Activated CD8-positive, alpha-beta memory T cell treated with anti-CD3 and anti-CD28 coated beads, Interleukin-2, amount 50 U/mL, for 48 hours (primary cell): ENCODE measurements at regions not wholly inside any gene's neighbourhood (a gene's known extent, or its start where the extent isn't known, plus 50 kb on each side); places are given as distances from the start of the nearest gene placed in this dataset.
"Not testable (repeated sequence)": the region's sequence is repeated elsewhere in the genome, so short reads cannot be mapped to it uniquely, and the experiment has no call there.

Experiments used
- DNase-seq: peaks from one replicate; pipeline ENCODE4 v3.0.0-alpha.2; 2020

DNA sequence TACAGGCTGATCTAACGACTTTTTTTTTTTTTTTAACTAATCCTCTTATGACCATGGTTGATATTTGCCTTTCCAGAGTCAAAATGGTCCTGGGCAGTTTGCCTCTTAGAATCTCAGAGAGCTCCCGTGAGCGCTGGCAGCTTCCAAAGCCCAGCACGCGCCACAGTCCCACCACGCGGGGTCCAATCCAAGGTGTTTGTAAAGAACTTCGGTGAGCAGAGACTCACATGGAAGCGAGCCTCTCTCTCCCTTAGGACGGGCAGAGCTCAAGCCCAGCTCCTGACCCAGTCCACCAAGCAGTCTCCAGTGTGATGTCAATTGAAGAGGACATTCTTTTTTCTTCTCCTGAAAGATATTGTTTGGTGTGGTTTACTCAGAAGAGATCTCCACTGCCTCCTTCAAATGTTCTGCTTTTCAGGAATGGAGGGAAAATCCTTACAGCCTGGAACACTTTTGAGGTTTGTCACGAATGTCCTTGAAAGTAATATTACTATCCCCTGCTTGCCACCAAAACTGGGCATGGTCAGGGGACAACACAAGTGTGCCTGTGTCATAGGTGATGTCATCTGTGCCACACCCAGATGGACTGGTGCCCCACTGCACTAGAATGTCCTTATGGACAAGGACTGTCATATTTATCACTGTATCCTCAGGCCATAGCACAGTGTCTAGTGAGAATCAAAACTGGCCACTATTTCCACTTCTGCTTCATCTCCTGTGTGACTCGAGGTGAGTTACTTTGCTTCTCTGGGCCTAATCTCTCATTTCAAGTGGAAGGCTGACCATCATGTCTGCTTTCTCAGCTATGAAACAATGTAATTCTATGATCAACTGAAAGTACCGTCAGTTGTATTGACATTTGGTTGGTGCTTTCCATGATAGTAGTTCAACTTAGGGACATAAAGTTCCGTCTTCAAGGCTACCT lies 97.4 kb upstream of the EDEM3 start:
- DNase-seq = no peak

DNA sequence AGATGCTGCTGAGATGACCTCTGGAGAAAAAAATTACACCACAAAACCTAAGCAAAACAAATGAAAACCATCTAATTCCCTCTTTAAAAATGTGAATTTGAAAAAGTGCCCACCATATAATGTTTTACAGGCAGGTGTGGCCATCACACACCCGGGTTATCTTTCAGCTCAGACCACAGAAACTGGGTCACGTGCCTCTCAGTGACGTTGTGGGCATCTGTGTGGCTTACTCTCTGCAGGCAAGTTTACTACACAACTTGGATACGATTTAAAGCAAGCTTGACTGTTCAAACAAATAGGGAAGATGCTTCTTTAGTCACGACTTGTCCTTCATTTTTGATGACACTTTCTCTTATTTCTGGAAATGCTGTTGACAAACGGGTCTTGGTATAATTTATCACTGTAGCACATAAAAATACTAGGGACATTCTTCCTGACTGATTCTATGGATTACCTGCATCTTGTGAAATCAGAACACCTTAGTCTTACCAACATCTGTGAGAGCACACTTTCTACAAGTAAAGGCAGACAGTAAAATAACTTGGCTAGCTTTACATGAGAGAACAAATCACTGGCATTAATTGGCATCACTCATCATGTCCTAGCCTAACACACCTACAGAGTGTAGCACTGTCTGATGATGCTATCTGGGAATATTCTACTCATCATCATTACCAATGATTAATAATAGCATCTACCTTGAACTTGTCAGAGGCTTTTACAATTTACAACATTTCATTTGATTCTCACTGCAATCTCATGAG lies 89.3 kb upstream of the EDEM3 start:
- DNase-seq = peak; percentile 65

DNA sequence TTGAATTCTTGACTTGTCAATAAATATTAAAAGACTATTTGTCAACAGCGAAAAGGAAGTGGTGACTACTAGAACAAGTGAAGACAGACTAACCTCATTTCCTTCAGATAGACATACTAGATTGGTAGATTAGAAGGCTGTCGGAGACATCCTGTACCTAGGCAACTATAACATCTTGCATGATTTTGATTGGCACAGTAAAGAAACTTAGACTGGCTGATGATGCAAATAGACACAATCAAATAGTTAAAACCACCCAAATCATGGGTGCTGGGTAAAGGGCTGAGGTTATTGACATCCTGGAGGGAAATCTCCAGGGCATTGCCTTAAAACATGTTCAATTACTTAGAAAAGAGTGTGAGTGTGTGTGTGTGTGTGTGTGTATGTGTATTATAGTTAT lies 85.9 kb upstream of the EDEM3 start:
- no peak for DNase-seq

DNA sequence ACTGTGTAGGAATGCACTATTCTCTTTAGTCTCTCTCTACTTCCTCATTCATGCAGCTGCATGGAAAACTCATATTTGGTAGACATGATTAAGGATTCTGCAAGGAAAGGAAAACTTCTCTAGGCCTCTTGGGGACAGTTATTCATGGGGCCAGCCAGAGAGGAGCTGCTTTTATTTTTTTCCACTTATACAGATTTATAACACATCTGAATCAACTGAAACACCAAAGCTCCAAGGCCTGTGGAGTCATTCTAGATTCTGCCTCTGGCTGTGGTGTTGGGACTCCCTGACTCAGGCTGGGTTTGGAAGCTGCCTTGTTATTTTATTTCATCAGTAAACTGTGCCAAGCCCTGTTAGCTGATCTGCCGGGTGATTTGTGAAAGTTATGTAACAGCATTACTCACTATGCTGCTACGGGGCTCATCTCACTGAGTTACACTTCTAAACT lies 83.9 kb upstream of the EDEM3 start:
- DNase-seq = no peak

DNA sequence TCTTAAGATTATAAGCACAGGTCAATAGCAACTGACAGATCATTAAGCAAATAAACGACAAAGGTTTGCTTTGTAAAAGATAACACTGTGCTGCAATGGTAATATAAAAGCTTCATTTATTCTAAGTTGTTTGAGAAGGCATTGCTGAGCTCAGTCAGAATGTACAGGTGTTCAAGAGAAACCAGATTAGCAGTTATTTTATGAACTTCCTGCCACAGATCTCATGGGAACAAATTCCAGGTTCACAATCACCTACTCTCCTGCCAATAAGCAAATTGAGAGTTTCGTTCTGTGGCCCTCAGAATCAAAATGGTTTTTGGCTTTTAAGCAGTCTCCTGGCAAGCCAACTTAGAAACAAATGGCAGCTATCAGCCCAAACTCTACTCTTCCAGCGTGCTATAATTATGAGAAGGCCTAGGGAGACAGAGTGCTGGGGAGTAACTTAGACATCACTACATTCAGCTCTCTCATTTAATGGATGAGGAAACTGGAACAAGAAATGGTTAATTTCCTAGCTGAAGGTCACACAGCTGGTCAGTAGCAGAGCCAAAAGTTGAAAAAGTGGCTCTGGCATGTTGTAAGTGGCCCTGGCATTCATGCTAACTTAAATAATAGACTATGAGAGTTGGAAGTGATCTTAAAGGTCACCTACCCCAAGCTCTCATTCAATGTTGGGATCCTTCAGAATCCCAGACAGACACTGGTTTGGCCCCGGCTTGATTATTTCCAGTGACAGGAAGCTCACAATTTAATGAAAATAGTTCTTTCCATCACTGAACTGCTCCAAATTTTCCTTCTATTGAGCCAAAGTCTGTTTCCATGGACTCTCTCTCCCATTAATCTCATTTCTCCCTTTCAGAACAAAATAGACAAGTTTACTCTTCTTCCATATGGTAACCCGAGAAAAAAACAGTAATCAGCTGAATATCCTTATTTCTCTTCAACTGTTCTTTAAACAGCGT lies 82.6 kb upstream of the EDEM3 start:
- no peak for DNase-seq

DNA sequence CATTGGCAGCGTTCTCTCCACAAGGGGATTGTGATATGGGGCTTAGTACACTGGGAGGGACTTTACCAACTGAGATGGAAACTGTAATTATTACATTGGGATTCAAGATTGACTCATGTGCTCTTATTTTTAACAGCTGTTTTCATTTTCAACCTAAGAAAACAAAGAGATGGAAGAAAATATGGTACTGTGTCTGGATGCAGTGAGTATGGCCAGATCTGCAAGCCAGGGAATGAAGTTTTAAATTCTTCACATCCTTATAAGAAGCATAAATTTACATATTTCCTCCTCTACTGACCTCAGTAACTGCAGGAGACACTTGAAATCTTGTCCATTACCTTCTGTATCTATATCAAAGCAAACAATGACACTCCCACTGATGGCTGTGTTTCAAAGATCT lies 81.5 kb upstream of the EDEM3 start:
- DNase-seq = no peak

DNA sequence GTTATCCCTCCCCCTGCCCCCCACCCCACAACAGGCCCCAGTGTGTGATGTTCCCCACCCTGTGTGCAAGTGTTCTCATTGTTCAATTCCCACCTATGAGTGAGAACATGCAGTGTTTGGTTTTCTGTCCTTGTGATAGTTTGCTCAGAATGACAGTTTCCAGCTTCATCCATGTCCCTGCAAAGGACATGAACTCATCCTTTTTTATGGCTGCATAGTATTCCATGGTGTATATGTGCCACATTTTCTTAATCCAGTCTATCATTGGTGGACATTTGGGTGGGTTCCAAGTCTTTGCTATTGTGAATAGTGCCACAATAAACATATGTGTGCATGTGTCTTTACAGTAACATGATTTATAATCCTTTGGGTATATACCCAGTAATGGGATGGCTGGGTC lies 79.3 kb upstream of the EDEM3 start:
- DNase-seq = not testable (repeated sequence)

DNA sequence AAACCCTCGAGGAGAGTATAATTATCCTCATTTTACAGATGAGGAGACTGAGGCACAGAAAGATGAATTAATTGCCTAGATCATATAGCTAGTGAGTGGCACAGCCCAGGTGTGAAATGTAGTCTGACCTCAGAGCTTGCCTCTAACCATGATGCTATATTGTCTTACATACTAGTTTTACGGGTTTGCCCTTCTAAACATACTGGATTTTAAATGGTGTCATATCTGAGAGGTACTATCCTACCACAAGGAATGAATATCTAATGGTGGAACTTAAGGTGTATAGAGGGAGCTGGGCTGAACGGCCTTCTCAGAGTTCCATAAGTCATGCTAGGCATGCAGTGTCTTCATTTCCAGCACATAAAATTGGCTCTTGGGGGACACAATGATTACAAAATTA lies 77.9 kb upstream of the EDEM3 start:
- no peak for DNase-seq

DNA sequence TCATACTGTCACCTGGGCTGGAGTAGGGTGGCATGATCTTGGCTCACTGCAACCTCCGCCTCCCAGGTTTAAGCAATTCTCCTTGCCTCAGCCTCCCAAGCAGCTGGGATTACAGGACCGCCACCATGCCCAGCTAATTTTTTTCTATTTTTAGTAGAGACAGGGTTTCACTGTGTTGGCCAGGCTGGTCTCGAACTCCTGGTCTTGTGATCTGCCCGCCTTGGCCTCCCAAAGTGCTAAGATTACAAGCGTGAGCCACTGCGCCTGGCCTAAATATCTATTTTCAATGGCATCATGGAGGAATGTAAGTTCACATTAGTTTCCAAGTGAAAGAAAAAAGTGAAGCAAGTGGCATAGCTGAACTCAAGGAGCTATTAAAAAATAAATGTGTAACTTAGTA lies 74.8 kb upstream of the EDEM3 start:
- not testable (repeated sequence) for DNase-seq

DNA sequence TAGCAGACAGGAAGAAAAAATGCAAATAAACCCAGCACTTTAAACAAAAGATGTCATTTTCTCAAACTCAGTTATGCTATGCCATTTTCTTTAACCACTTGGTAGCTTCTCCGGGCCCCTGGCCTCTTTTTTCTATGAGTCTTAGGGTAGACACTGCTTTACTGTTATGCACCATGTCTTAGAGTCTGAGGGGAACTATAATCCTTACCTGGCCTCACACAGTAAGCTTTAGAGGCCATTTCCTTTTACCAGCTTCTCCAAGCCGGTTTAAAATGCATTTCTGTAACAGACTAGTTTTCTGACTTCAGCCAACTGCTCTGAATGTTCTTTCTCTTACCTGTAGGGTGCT lies 73.7 kb upstream of the EDEM3 start:
- DNase-seq = no peak

DNA sequence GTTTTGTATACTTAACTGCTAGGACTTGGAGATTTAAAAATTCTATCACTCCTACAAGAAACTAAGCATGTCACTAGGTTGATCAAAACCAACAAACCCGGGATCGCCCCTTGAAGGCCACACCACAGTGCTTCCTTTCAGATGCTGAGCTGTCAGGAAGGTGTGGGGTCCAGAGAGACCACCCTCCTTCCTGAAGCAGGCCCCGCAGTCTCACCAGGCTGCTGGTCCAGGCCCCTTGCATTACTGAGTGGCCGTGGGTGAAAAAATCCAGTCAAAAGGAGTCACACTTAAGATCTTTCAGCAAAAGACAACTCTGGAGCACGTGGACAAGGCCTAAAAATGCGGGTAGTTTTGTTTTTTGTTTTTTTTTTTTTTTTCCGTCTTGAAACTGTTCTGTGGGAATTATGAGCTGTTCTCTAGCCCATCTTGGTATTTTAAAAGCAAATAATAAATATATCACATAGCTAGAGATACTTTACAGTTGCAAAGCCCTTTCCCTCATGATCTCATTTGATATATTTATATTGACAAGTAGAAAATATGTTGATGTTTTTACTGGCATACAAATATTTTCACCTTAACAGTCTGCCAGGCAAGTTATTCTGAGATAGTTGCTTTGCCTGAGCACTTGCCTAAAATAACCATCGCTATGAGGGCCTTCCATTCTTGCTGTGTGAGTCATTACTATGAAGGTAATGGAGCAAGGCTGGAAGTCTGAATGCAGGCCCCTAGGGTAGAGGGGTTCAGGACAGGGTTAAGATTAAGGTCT lies 73.1 kb upstream of the EDEM3 start:
- DNase-seq = no peak

DNA sequence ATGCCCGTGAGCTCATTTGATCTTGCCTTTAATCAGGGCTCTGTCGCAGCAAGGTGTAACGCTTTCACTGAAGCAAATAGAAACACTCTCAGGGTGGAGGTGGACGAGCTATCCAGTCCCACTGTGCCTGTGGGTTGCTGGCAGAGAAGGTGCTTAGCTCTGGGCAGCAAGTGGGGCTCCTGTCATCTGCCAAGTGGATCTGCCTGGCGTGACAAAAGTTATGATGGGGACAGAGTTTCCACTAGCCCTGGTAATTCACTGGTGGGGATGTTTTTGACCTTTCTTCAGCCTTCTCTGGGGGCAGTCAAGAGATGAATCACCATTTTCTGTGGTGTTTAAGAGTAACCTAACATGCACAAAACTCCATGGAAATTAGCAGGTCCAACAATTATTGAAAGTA lies 71.3 kb upstream of the EDEM3 start:
- DNase-seq = no peak

DNA sequence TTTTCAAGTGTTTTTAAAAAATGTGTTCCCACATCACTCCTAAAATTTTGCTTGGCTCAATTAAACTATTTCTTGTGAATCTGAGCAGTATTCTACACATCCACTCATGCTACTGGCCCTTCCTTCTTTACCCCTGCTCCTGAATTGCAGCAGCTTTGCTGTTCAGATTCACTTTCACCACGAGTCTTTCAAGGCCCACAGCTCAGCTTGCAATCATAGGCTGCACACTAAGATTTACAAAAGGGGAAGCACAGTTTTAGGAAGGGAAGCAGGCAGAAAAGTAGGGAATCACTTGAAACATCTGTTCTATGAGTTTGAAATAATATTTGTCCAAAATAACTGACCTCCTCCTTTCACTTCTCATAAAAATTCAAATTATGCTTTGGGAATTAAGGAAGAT lies 70.9 kb upstream of the EDEM3 start:
- DNase-seq = no peak

DNA sequence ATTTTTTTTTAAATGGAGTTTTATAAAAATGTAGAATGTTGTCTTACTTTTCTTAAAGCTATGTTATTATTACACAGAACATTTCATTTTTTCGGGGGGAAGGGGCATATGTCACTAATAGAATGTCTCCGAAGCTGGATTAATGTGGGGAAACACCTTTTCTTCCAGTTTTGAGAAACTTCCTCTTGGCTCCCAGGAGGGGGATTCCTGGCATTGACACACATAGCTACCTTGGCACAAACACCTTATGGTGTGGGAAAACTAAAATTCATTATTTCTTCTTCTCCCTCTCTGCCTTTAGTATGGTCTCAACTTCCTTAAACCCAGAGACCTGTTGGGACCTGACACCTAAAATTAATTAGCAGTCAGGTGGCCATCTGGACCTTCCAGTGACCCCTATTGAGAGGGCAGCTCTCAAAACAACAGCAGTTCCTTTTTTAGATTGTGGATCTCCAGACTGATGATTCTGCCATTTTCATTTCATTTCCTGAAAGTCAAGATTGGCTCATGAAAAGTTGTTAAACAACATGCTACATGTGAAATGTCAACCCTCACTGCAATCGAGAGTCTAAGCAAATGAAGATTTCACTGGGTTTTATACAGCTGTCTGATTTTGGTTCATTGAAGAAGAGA lies 70.1 kb upstream of the EDEM3 start:
- DNase-seq = no peak

DNA sequence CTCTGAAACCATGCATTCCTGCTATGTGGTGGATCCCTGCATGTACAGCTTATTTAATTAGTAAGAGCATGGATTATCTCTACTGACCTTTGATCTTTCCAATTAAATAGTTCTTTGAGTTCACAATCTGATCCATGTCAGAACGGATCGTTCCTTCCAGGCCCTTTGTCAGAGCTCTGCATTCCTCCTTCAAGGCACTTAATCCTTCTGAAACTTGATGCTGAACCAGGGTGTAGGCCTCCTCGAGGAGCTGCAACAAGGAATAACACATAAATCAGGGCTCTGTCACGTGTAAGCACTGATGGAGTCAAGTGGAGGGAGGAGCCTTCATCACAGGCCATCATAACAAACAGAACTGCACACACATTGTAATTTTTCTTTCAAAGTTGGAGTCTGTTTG lies 68.4 kb upstream of the EDEM3 start:
- DNase-seq = no peak

DNA sequence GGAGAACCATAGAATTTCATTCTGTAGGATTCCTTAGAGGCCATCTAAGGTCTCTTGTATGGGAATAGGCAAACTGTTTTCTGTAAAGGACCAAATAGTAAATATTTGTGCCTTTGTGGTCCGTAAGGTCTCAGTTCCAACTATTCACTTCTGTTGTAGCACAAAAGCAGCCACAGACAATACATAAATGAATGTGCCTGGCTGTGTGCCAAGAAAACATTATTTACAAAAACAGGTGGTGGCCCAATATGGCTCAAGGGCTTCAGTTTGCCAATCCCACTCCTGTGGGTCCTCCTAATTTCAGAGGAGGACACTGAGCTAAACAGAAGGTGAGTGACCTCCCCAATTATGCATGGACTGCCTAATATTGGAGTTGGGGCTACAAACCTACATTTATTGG lies 67.6 kb upstream of the EDEM3 start:
- no peak for DNase-seq

DNA sequence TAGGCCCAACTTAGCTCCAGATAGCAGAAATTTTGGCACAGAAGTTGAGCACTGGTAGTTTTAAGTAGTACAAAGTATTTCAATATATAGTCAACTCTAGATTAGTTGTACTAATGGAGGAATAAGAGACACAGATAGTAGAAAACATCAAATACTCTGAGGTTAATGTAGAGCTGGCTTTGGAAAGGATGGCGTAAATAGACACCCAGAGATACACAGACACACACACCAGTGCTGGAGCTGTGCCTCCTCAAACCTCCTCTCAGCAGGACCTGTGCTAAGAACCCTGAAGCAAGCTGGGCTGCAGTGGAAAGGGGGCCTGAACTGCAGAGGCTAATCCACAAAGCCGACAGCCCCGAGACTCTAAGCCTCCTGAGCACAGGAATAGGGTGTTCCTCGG lies 67.0 kb upstream of the EDEM3 start:
- DNase-seq = no peak

DNA sequence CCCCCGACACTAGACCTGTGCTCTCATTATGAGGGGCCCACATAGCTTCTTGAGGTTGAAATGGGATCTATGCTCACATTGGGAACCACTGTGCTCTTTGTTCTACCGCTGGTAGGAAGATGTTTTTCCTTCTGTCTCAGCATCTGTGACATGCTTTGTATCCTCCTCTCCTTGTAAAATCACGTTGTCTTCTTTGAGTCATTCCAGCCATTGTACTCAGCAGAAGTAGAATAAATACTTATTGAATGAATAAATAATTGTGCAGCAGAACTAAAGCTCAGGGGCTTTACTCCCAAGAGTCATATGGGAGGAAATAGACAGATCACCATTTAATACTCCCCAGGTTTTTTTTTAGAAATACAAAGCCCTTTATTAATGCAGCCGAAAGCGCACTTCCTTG lies 66.3 kb upstream of the EDEM3 start:
- DNase-seq = no peak

DNA sequence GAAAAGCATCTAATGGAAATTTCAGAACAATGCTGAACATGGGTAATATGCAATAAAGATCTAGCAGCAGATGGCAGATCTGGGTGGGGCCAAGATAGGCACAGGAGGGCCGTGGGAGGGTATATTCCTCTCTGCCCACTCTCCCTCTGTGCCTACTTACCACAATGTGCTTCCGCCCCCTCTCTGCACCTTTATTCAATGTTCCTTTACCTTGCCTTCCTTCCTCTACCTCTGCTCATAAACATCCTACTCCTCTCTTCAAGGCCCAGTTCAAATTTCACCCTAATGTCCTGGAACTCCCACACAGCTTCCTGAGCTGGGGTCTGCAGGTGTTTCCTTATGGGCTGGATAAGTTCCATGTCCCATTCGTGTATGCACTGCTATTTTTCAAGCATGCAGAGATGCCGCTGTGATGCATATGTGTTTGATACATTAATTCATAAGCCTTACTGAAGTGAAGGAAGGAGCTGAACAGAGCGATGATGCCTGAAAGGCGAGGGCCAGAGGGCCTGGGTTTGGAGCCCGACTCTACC lies 65.6 kb upstream of the EDEM3 start:
- no peak for DNase-seq

DNA sequence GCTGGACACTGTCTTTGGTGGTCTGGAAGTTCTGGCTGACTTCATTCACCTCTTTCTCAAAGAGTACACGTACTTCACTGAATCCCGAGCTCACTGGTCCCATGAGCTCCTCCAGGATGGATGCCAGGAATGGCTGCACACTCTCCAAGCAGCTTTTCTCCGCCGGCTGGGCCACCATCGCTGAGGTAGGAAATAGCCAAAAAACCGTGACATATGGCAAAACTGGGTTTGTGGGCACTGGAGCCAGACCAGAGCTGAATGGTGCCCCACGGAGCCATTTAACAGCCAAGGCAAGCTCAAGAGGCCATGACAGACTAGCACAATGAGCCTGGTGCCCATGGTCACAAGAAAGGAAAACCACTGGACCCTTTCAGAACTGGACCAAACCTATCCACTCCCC lies 64.0 kb upstream of the EDEM3 start:
- DNase-seq = no peak

DNA sequence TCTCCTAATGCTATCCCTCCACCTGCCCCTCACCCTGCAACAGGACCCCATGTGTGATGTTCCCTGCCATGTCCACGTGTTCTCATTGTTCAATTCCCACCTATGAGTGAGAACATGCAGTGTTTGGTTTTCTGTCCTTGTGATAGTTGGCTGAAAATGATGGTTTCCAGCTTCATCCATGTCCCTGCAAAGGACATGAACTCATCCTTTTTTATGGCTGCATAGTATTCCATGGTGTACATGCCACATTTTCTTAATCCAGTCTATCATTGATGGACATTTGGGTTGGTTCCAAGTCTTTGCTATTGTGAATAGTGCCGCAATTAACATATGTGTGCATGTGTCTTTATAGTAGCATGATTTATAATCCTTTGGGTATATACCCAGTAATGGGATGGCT lies 62.3 kb upstream of the EDEM3 start:
- not testable (repeated sequence) for DNase-seq
